ENCODE measurements at regions not wholly inside any gene's neighbourhood (a gene's known extent, or its start where the extent isn't known, plus 50 kb on each side); places are given as distances from the start of the nearest gene placed in this dataset.

DNA sequence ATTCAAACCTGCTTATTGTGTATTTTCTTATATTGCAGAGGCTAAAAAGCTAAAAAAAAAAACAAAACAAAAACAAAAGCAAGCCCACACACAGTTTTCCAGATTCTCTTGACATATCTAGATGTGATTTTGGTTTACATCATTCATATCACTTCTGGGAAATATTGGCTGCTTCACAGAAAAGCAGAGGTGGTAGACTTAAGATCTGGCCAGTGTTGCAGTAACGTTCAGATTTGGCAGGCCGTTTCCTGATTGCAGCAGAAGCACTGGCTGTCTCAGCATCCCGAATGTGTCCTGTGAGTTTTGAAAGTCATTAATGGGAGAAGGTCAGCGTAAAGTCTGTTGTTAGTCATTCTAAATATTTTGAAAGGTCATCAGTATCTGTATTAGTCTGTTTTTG, 2062.0 kb downstream of the ARAP2 start:
- TF ChIP-seq, protein P1, sequence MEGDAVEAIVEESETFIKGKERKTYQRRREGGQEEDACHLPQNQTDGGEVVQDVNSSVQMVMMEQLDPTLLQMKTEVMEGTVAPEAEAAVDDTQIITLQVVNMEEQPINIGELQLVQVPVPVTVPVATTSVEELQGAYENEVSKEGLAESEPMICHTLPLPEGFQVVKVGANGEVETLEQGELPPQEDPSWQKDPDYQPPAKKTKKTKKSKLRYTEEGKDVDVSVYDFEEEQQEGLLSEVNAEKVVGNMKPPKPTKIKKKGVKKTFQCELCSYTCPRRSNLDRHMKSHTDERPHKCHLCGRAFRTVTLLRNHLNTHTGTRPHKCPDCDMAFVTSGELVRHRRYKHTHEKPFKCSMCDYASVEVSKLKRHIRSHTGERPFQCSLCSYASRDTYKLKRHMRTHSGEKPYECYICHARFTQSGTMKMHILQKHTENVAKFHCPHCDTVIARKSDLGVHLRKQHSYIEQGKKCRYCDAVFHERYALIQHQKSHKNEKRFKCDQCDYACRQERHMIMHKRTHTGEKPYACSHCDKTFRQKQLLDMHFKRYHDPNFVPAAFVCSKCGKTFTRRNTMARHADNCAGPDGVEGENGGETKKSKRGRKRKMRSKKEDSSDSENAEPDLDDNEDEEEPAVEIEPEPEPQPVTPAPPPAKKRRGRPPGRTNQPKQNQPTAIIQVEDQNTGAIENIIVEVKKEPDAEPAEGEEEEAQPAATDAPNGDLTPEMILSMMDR (IDR thresholded peaks at IDR 0.05; ENCODE audit: unreplicated experiment in 3 of 3), result no peak
- no peaks in the 10 kb centered on the region for H3K36me3 Mint-ChIP-seq (ENCODE audit: low read depth)
- peaks cover under 1% of the 10 kb centered on the region for H3K9me3 Mint-ChIP-seq
- no peak overlapping the region for H3K4me3 Mint-ChIP-seq
- no peak overlapping the region for H3K27ac Mint-ChIP-seq
- H3K27me3 Mint-ChIP-seq (ENCODE audit: low read depth), result no peaks in the 10 kb centered on the region
- no peaks in the 10 kb centered on the region for H3K4me1 Mint-ChIP-seq

DNA sequence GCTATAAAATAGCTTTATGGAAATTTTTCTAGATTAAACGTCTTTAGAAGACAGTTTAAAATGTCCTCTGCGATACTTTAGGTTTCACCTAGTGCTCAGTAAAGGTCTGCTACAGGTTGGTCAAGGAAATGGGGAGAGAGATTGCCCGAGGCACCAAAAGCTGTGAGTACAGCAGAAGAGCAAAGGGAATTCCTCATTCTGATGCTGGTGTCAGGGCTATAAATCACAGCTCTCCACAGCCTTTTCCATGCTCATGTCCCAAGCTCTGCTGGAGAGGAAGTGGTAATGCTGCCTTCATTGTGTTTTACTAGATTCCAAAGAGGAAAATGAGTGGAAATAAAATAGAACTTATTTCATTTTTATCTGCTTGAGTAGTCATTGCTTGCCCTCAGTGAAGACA, 2060.4 kb downstream of the ARAP2 start:
- TF ChIP-seq, protein P1 (IDR thresholded peaks at IDR 0.05; ENCODE audit: unreplicated experiment in 3 of 3), result no peak
- Mint-ChIP-seq H3K9me3 (no peaks in the 10 kb centered on the region), H3K27me3 (ENCODE audit: low read depth) (no peaks in the 10 kb centered on the region), H3K36me3 (ENCODE audit: low read depth) (no peaks in the 10 kb centered on the region), H3K4me3 (no peak overlapping the region), H3K27ac (no peak overlapping the region), H3K4me1 (no peaks in the 10 kb centered on the region)

DNA sequence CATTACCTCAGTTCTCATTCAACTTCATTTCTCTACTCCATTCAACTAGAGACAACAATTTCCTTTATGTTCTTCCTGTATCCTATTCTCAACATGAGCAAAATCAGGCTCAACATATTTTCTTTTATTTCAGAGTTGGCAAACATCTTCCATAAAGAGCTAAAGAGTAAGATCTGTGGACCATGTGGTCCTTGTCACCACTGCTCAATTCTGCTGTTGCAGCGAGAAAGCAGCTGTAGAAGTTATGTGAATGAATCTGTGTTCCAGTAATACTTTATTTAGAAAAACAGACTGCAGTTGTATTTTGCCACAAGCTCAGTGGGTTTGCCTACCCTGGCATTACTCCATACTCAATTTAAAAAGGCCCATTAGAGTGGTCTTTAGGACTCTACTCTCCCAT, 2057.3 kb downstream of the ARAP2 start:
- no peaks in the 10 kb centered on the region for H3K9me3 Mint-ChIP-seq
- TF ChIP-seq, protein P1 (IDR thresholded peaks at IDR 0.05; ENCODE audit: unreplicated experiment in 3 of 3), result no peak
- H3K36me3 Mint-ChIP-seq (ENCODE audit: low read depth), result no peaks in the 10 kb centered on the region
- H3K27ac Mint-ChIP-seq, result no peak overlapping the region
- H3K4me3 Mint-ChIP-seq, result no peak overlapping the region
- no peaks in the 10 kb centered on the region for H3K4me1 Mint-ChIP-seq
- H3K27me3 Mint-ChIP-seq (ENCODE audit: low read depth), result no peaks in the 10 kb centered on the region

DNA sequence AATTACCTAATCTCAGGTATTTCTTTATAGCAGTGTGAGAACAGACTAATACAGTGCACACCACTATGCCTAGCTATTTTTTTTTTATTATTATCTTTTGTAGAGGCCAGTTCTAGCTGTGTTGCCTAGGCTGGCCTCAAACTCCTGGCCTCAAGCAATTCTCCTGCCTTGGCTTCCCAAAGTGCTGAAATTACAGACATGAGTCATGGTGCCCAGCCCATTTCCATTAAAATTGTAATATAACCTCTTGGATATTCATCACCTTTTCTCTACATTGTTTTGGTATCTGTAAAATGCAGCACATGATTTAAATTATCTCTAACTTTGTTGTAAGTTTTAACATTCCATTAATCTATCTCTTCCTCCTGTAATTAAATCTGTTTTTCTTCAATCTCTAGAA, 2052.9 kb downstream of the ARAP2 start:
- Mint-ChIP-seq H3K27ac (no peak overlapping the region), H3K9me3 (no peaks in the 10 kb centered on the region), H3K36me3 (ENCODE audit: low read depth) (no peaks in the 10 kb centered on the region), H3K4me1 (no peaks in the 10 kb centered on the region), H3K27me3 (ENCODE audit: low read depth) (no peaks in the 10 kb centered on the region), H3K4me3 (no peak overlapping the region)
- TF ChIP-seq, protein P1 (IDR thresholded peaks at IDR 0.05; ENCODE audit: unreplicated experiment in 3 of 3), result no peak

DNA sequence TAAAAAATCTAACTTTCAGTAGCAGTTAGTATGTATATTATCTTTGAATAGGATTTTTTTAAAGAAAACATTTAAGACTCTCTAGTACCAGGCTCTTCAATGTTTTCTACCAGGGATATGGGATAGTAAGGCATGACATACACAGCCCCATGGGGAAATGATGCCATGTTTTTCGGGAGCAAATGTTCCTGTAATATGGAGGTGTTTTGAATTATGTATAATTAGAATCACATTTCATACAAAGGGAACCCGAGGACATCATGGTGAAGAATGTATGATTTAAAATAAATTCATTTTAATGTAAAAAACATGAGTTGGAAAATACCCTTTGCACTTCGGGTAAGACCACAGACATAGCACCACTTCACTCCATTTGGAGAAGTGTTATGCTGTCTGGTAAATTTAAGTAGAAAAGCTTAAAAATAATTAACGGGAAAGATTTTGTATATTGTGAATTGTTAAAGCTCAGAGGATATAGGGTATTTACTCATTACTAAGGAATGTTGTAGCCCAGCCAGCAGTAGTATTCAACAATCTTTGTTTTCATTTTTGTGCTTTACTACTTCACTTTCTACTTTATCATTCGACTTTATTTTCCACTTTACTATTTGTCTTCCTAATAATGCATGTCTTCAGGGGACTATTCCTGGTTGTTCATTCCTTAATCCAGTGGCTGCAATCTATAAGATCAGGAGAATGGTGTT, 2050.7 kb downstream of the ARAP2 start:
- Mint-ChIP-seq H3K4me3 (no peak overlapping the region), H3K27me3 (ENCODE audit: low read depth) (no peaks in the 10 kb centered on the region), H3K4me1 (no peaks in the 10 kb centered on the region), H3K27ac (no peak overlapping the region), H3K36me3 (ENCODE audit: low read depth) (no peaks in the 10 kb centered on the region), H3K9me3 (no peaks in the 10 kb centered on the region)
- TF ChIP-seq, protein P1 (IDR thresholded peaks at IDR 0.05; ENCODE audit: unreplicated experiment in 3 of 3), result no peak

DNA sequence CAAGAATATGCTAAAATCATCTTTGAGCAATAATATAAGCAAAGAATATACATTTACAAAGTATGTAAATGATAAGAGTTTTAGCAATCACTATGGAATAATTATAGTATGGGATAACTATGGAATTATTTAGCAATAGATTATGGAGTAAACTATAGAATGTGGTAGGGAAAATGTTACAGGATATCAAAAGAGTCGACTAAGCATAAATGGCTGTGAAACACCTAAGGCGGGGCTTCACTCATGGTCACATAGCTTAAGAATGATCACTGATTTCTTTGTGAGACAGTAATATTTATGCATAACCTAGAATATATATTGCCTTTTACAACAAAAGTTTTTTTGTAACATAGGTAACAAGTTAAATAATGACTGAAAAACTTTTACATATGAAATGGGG, 2049.7 kb downstream of the ARAP2 start:
- H3K4me3 Mint-ChIP-seq, result no peak overlapping the region
- no peak overlapping the region for H3K27ac Mint-ChIP-seq
- no peaks in the 10 kb centered on the region for H3K27me3 Mint-ChIP-seq (ENCODE audit: low read depth)
- H3K4me1 Mint-ChIP-seq, result no peaks in the 10 kb centered on the region
- no peaks in the 10 kb centered on the region for H3K9me3 Mint-ChIP-seq
- TF ChIP-seq, protein P1 (IDR thresholded peaks at IDR 0.05; ENCODE audit: unreplicated experiment in 3 of 3), result no peak
- no peaks in the 10 kb centered on the region for H3K36me3 Mint-ChIP-seq (ENCODE audit: low read depth)

All from nephron (organoid).